ENCODE measurements at regions not wholly inside any gene's neighbourhood (a gene's known extent, or its start where the extent isn't known, plus 50 kb on each side); places are given as distances from the start of the nearest gene placed in this dataset.

- peaks cover 5 to 22% of the 10 kb centered on the region in 2 experiments; a peak in 3 of 4 replicates for H3K4me1 Mint-ChIP-seq
- peak overlapping the region in 2 of 3 experiments; percentile 23 to 56; a peak in 4 of 7 replicates for H3K27ac Mint-ChIP-seq
- no peaks in the 10 kb centered on the region for H3K27me3 ChIP-seq (ENCODE audit: insufficient read depth, low read length)
Observed at GRCh38 chr6:22001396-22002027, 295.3 kb downstream of the PRL start.

More at GRCh38 chr6:22001396-22002027, 295.3 kb downstream of the PRL start:
- Mint-ChIP-seq H3K27me3 (ENCODE audit: low read depth) (no peaks in the 10 kb centered on the region), H3K36me3 (ENCODE audit: insufficient read depth in 1 of 3, low read depth in 3 of 3) (peaks cover 0 to 10% (median 6%) of the 10 kb centered on the region in 3 experiments; a peak in 5 of 7 replicates), H3K4me3 (no peak overlapping the region), H3K9me3 (no peaks in the 10 kb centered on the region; a peak in 1 of 5 replicates)
- H3K9me3 ChIP-seq (ENCODE audit: control insufficient read depth, low read depth, low read length), result no peaks in the 10 kb centered on the region
- H3K23me2 ChIP-seq (ENCODE audit: insufficient read length, low read depth, low read length, poor library complexity, severe bottlenecking), result no peaks in the 10 kb centered on the region
- no peaks in the 10 kb centered on the region; the same call in 1 of the 2 replicates for H3K4me1 ChIP-seq (ENCODE audit: insufficient read depth, low read length)
- H4K20me1 ChIP-seq (ENCODE audit: control insufficient read depth, insufficient read depth, insufficient read length), result no peaks in the 10 kb centered on the region
- no peak overlapping the region for H4K91ac ChIP-seq (ENCODE audit: insufficient read length, low read depth, low read length)
- H3K23ac ChIP-seq (ENCODE audit: insufficient read length, low read depth, low read length), result no peak overlapping the region
- H3K27ac ChIP-seq (ENCODE audit: insufficient read length, low read depth, low read length), result no peak overlapping the region
- H3K4me2 ChIP-seq (ENCODE audit: insufficient read depth, insufficient read length, low read length), result no peak overlapping the region
- H2BK12ac ChIP-seq (ENCODE audit: insufficient read length, low read depth, low read length), result no peak overlapping the region
- no CpG with 5 or more reads among the region's 2 CpGs for WGBS (ENCODE audit: extremely low coverage, insufficient read length, low lambda C conversion rate)
- DNase-seq, result no peak
- no peak overlapping the region for H2AFZ ChIP-seq (ENCODE audit: low read length)
- no peak overlapping the region for H3K56ac ChIP-seq (ENCODE audit: insufficient read length, low read depth, low read length)
- no peak overlapping the region for H2BK5ac ChIP-seq (ENCODE audit: insufficient read length, low read length)
- H2BK20ac ChIP-seq (ENCODE audit: low read depth, low read length, poor library complexity, severe bottlenecking), result no peak overlapping the region
- H2BK15ac ChIP-seq (ENCODE audit: low read depth, low read length), result no peak overlapping the region
- no peak overlapping the region for H3K18ac ChIP-seq (ENCODE audit: insufficient read length, low read depth, low read length)
- H3K9ac ChIP-seq (ENCODE audit: extremely low read depth, insufficient read length, low read length), result no peak overlapping the region
- H2AK5ac ChIP-seq (ENCODE audit: insufficient read length, low read length), result no peak overlapping the region
- H2BK120ac ChIP-seq (ENCODE audit: low read depth, low read length, poor library complexity, severe bottlenecking), result no peak overlapping the region
- peaks cover 2% of the 10 kb centered on the region for H3K79me1 ChIP-seq (ENCODE audit: insufficient read depth, low read depth, low read length, poor library complexity, severe bottlenecking)
- H3T11ph ChIP-seq (ENCODE audit: low read length), result no peak overlapping the region
- no peak overlapping the region for H3K4ac ChIP-seq (ENCODE audit: low read depth, low read length)
- H4K5ac ChIP-seq (ENCODE audit: insufficient read length, low read depth, low read length), result no peak overlapping the region
- TF ChIP-seq CTCF (conservative IDR thresholded peaks at IDR 0.05), result no peak
- no peak overlapping the region for H3K14ac ChIP-seq (ENCODE audit: insufficient read depth, low read length)
- H3K79me2 ChIP-seq (ENCODE audit: insufficient read depth, low read length), result no peaks in the 10 kb centered on the region
- H4K8ac ChIP-seq (replicated peaks; ENCODE audit: insufficient read length, low read depth, low read length), result no peak overlapping the region
